ENCODE measurements at regions not wholly inside any gene's neighbourhood (a gene's known extent, or its start where the extent isn't known, plus 50 kb on each side); places are given as distances from the start of the nearest gene placed in this dataset.
"Not testable (repeated sequence)": the region's sequence is repeated elsewhere in the genome, so short reads cannot be mapped to it uniquely, and the experiment has no call there.

DNA sequence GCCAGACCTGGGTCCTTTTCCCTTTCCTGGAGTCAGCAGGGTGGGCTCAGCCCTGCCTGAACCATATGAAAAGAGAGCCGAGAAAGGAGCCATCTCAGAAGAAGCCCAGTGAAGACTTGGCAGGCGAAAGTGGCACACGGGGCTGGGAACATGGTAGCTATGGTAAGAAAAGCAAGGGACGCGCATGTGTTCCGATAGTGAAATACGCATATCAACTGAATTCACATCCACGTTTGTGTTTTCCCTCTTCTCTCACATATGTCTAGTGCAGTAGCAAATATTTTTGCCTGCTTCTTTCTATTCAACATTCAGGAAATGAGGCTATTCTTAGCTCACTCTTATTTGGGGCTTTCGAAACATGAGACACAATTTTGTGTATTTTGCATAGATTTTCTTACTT, 54.1 kb upstream of the PEG3 start:
- Mint-ChIP-seq H3K9me3 (peaks cover 14 to 52% (median 27%) of the 10 kb centered on the region in 6 donors), H3K4me3 (no peak overlapping the region), H3K36me3 (peaks cover 3 to 12% (median 8%) of the 10 kb centered on the region in 3 donors), H3K27me3 (ENCODE audit: low read depth in 3 of 3) (peaks cover 2 to 5% (median 4%) of the 10 kb centered on the region in 3 donors), H3K4me1 (no peaks in the 10 kb centered on the region), H3K27ac (no peak overlapping the region)
- no peak for DNase-seq

DNA sequence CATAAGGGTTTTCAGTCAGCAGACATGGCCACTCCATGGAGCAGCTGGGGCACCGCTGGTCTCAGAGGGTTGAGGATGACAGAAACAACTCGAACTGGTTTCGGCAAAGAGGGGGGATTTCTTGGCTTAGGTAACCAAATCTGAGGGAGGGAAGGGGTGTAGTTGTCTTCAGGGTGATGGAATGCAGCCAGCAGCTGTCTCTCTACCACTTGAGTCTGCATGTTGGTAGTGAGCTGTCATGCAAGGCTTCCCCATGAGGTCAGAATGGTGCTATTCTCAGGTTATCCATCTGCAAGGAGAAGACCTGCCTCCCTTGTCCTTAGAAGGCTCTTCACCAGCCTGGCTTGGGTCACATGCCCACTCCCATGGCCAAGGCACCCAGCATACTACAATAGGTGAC, 55.6 kb upstream of the PEG3 start:
- H3K36me3 Mint-ChIP-seq = peaks cover 0 to 7% (median 4%) of the 10 kb centered on the region in 3 donors
- H3K9me3 Mint-ChIP-seq = peaks cover 13 to 56% (median 23%) of the 10 kb centered on the region in 6 donors
- H3K27ac Mint-ChIP-seq = no peak overlapping the region
- DNase-seq = no peak
- peaks cover 2 to 5% (median 2%) of the 10 kb centered on the region in 3 donors for H3K27me3 Mint-ChIP-seq (ENCODE audit: low read depth in 3 of 3)
- no peak overlapping the region for H3K4me3 Mint-ChIP-seq
- no peaks in the 10 kb centered on the region for H3K4me1 Mint-ChIP-seq

DNA sequence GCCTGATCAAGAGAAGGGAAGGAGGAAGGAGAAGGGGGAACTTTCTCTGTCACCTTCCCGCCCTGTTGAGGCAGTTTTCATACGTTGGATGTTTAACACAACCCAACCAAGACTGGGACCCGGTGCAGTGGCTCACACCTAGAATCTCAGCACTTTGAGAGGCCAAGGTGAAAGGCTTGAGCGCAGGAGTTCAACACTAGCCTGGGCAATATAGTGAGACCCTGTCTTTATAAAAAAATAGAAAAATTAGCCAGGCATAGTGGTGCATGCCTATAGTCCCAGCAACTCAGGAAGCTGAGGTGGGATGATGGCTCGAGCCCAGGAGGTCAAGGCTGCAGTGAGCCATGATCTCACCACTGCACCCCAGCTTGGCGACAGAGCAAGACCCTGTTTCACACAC, 59.4 kb upstream of the PEG3 start:
- H3K9me3 Mint-ChIP-seq = peaks cover 13 to 57% (median 23%) of the 10 kb centered on the region in 6 donors

DNA sequence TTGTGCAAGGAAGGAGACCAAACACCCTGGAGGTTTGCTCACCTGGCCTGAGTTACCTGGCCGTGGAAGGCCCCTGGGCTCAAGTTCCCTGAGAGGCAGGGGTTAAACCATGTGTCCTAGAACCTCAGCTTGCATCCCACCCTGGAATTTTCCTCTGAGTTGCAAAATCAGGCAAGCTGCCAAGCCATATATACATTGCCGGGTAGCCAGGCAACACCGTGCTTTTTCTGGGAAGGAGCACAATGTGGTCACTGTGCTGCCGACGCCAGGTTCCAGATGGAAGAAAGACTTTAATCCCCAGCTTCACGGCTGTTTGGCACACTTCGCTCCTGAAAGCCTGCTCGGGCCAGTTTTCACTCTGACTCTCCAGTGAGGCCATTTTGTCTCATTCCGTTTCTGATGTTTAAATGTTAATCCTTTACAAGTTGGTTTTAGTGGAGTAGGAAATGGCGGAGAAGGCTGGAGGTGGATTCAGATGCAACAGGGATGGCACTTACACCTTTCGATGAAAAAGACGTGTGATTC, 60.1 kb upstream of the PEG3 start:
- Mint-ChIP-seq H3K4me3 (no peak overlapping the region), H3K36me3 (peaks cover 0 to 7% (median 4%) of the 10 kb centered on the region in 3 donors), H3K9me3 (peaks cover 13 to 56% (median 23%) of the 10 kb centered on the region in 6 donors), H3K27me3 (ENCODE audit: low read depth in 3 of 3) (peaks cover 0 to 5% (median 2%) of the 10 kb centered on the region in 3 donors), H3K27ac (no peak overlapping the region), H3K4me1 (no peaks in the 10 kb centered on the region)
- DNase-seq = no peak

More for the DNA sequence above, 59.4 kb upstream of the PEG3 start:
- Mint-ChIP-seq H3K4me3 (no peak overlapping the region), H3K27me3 (ENCODE audit: low read depth in 3 of 3) (peaks cover 0 to 5% (median 2%) of the 10 kb centered on the region in 3 donors), H3K27ac (no peak overlapping the region), H3K4me1 (no peaks in the 10 kb centered on the region), H3K36me3 (peaks cover 0 to 7% (median 4%) of the 10 kb centered on the region in 3 donors)
- DNase-seq = no peak

DNA sequence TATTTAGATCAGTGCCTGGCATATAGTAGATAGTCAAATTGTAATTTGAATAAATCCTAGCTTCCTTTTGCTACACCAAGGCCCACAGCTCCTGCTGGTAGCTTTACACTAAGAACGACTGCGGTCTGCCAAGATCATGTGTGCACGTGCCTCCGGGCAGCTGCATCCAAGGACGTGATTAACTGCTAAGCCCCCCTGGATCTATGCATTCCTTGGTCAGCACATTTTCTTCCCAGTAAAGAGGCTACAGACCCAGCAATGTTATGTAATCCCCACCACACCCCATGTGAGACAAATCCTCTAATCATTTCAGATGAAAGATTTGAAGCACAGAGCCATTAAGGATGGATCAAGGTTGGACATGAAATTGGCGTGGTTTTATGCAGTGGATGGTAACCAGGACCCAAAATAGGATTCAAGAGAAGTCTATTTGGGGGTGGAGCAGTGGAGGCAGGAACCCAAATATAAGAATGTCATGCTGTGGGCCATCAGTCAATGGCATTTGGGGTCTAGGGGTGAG, 65.2 kb upstream of the PEG3 start:
- Mint-ChIP-seq H3K27me3 (ENCODE audit: low read depth in 3 of 3) (peaks cover 2 to 4% (median 2%) of the 10 kb centered on the region in 3 donors), H3K9me3 (peaks cover 10 to 54% (median 42%) of the 10 kb centered on the region in 6 donors), H3K27ac (no peak overlapping the region), H3K4me1 (no peaks in the 10 kb centered on the region), H3K4me3 (no peak overlapping the region), H3K36me3 (peaks cover 0 to 4% (median 0%) of the 10 kb centered on the region in 3 donors)
- no peak for DNase-seq

DNA sequence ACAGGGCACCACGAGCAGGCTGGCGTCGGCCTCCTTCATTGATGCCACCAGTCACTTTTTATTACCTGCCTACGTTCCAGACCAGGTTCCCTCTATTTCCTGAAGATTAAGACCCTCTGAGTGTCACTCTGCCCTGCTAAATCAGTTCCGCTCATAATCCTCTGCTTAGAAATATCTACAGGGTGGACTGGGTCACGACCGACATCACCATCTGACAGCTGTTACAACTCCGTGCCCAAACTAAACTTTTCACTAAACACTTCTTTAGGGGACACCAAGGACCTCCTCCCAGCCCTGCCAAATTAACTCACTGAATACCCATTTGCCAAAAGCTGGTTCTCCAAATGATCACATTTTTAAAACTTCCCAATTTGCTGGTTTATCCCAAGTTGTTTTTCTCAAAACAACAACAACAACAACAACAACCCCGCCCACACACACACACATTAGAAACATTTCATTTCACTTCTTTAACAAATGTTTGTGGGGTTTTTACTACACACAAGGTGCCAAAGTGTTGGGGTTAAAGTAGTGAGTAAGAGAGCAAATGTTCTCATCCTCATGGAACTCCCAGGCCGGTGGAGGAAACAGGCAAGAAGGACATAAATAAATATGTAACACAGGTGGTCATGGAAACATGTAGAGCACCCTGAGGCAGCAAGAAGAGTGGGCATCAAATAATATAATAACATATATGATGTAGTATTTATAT, 72.0 kb upstream of the PEG3 start:
- no peak for DNase-seq
- peaks cover 0 to 4% (median 0%) of the 10 kb centered on the region in 3 donors for H3K36me3 Mint-ChIP-seq
- no peaks in the 10 kb centered on the region for H3K4me1 Mint-ChIP-seq
- H3K27me3 Mint-ChIP-seq (ENCODE audit: low read depth in 3 of 3) = peaks cover 2 to 3% (median 2%) of the 10 kb centered on the region in 3 donors
- no peak overlapping the region for H3K27ac Mint-ChIP-seq
- peaks cover 12 to 61% (median 41%) of the 10 kb centered on the region in 6 donors for H3K9me3 Mint-ChIP-seq
- no peak overlapping the region for H3K4me3 Mint-ChIP-seq

DNA sequence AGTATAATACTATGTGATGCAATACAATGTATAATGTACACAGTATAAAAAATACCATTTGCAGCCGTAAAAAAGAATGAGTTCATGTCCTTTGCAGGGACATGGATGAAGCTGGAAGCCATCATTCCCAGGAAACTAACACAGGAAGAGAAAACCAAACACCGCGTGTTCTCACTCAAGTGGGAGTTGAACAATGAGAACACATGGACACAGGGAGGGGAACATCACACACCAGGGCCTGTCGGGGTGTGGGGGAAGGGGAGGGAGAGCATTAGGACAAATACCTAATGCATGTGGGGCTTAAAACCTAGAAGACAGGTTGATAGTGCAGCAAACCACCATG, 72.6 kb upstream of the PEG3 start:
- H3K4me1 Mint-ChIP-seq; H3K27ac Mint-ChIP-seq; DNase-seq; H3K4me3 Mint-ChIP-seq; H3K27me3 Mint-ChIP-seq (ENCODE audit: low read depth in 3 of 3); H3K36me3 Mint-ChIP-seq: not testable (repeated sequence)
- peaks cover 12 to 56% (median 36%) of the 10 kb centered on the region in 6 donors for H3K9me3 Mint-ChIP-seq

DNA sequence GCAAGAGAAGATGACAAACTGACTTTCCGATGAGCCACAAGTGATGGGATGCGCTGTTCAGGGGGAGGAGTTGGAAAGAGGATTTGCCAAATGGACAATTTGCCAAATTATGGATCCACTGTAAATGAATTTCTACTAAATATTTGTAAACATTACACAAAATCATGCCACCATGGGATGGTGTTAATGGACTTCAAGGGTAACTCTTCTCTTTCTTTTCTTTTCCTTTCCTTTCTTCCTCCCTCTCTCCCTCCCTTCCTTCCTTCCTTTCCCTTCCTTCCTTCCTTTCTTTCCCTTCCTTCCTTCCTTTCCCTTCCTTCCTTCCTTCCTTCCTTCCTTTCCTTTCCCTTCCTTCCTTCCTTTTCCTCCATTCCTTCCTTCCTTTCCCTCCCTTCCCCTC, 76.0 kb upstream of the PEG3 start:
- Mint-ChIP-seq H3K4me1 (no peaks in the 10 kb centered on the region), H3K4me3 (no peak overlapping the region), H3K9me3 (peaks cover 15 to 61% (median 37%) of the 10 kb centered on the region in 6 donors), H3K36me3 (peaks cover 0 to 7% (median 0%) of the 10 kb centered on the region in 3 donors), H3K27ac (no peak overlapping the region), H3K27me3 (ENCODE audit: low read depth in 3 of 3) (peaks cover 0 to 3% (median 0%) of the 10 kb centered on the region in 3 donors)
- DNase-seq = no peak

DNA sequence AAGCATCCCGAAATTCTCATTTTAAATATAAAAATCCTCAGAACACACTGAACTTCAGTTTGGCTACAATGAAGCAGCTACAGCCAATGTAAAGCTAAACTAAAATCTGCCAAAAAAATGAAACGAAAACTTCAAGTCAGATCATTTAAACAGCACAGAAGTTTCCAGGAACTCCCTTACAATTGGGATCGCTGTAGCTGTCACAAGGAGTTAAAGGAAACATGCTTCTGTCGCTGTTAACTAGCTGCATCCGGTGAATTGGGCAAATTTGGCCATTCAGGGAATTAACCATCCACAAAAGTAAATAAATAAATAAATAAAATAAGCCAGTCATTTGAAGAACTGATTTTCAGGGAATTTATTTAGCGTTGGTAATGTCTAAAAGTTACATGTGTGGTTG, 77.0 kb upstream of the PEG3 start:
- Mint-ChIP-seq H3K9me3 (peaks cover 15 to 53% (median 31%) of the 10 kb centered on the region in 6 donors), H3K4me1 (no peaks in the 10 kb centered on the region), H3K36me3 (peaks cover 0 to 7% (median 0%) of the 10 kb centered on the region in 3 donors), H3K27ac (no peak overlapping the region), H3K4me3 (no peak overlapping the region), H3K27me3 (ENCODE audit: low read depth in 3 of 3) (peaks cover 0 to 3% (median 0%) of the 10 kb centered on the region in 3 donors)
- no peak for DNase-seq

DNA sequence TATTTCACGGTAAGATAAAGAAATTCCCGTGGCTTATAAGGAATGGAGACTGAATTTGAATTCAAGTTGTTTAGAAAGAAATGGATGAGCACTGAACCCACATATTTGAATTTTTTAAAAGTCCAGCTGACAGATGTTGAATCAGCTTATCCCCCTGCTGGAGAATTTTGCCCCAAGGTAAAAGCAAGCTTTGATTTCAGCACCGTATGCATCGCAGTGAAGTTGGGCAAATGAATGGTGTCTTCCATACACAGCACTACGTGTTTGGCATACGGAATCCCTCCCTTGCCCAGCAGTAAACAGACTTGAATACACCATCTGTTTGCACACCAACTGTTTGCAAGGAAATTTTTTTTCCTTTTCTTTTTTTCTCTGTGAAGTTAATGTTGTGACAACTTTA, 77.5 kb upstream of the PEG3 start:
- H3K27me3 Mint-ChIP-seq (ENCODE audit: low read depth in 3 of 3) = peaks cover 0 to 3% (median 0%) of the 10 kb centered on the region in 3 donors
- no peaks in the 10 kb centered on the region for H3K4me1 Mint-ChIP-seq
- H3K4me3 Mint-ChIP-seq = no peak overlapping the region
- H3K36me3 Mint-ChIP-seq = peaks cover 0 to 7% (median 0%) of the 10 kb centered on the region in 3 donors
- DNase-seq = no peak
- H3K27ac Mint-ChIP-seq = no peak overlapping the region
- peaks cover 14 to 48% (median 27%) of the 10 kb centered on the region in 6 donors for H3K9me3 Mint-ChIP-seq

DNA sequence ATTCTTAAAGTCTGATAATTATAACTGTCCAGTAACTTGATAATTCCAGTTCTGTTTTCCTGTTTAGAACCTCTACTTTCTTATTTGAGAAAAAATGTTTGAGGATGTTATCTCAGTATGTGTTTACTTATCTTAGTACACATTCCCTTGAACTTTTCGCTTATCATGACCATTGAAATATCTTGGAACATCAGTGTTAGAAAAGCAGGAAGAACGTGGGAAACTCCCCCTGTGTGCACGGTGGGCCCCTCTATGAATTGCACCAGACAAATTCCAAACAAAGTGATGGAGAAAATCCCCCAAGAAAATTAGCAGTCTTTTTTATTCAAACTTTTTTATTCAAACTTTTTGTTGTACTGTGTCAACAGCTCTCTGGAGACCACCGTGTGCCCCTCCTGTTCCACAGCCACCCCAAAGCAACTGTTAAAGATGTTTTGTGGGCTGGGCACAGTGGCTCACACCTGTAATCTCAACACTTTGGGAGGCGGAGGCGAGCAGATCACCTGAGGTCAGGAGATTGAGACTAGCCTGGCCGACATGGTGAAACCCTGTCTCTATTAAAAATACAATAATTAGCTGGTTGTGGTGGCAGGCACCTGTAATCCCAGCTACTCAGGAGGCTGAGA, 78.3 kb upstream of the PEG3 start:
- Mint-ChIP-seq H3K27me3 (ENCODE audit: low read depth in 3 of 3) (peaks cover 0 to 3% (median 0%) of the 10 kb centered on the region in 3 donors), H3K9me3 (peaks cover 12 to 53% (median 32%) of the 10 kb centered on the region in 6 donors), H3K4me1 (no peaks in the 10 kb centered on the region), H3K27ac (no peak overlapping the region), H3K36me3 (peaks cover 0 to 7% (median 0%) of the 10 kb centered on the region in 3 donors), H3K4me3 (no peak overlapping the region)
- DNase-seq = no peak

DNA sequence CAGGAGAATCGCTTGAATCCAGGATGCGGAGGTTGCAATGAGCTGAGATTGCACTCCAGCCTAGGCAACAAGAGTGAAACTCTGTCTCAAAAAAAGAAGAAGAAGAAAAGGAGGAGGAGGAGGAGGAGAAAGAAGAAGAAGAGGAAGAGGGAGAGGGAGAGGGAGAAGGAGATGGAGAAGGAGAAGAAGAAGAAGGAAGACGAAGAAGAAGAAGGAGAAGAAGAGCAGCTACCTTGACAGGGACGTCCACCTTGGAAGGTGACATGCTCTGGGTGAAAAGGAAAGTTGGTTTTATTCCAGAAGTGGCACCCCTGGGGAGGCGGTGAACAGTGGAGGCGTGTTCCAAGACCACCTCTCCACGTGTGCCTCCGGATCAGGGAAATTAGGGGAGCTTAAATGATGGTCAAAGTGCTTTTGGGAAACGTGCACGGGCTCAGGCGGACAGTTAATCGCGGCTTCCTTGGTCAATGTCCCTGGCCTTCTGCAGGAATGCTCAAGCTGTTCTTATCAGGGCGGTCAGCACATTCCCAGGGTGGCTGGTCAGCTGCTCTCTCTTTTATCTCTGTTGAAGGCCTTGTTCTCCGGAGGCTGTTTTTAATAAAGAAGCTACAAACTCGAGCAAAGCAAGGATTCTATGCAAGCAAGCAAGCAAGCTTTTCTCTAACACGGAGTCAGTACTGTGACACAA, 78.9 kb upstream of the PEG3 start:
- Mint-ChIP-seq H3K27me3 (ENCODE audit: low read depth in 3 of 3) (peaks cover 0 to 3% (median 0%) of the 10 kb centered on the region in 3 donors), H3K9me3 (peaks cover 12 to 54% (median 33%) of the 10 kb centered on the region in 6 donors), H3K27ac (no peak overlapping the region), H3K4me1 (no peaks in the 10 kb centered on the region), H3K4me3 (no peak overlapping the region), H3K36me3 (peaks cover 0 to 7% (median 0%) of the 10 kb centered on the region in 3 donors)
- no peak for DNase-seq

DNA sequence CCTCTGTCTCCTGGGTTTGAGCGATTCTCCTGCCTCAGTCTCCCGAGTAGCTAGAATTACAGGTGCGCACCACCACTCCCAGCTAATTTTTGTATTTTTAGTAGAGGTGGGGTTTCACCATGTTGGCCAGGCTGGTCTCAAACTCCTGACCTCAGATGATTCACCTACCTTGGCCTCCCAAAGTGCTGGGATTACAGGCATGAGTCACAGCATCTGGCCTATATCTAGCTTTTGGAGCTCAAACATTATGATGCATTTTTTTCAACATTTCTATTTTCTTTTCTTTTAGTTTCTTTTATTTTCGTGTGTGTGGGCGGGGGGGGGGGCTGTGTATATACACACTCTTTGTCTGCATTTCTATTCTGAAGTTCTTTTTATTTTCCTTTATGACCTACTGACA, 85.6 kb upstream of the PEG3 start:
- H3K4me3 Mint-ChIP-seq; H3K36me3 Mint-ChIP-seq; DNase-seq; H3K27ac Mint-ChIP-seq; H3K4me1 Mint-ChIP-seq; H3K27me3 Mint-ChIP-seq (ENCODE audit: low read depth in 3 of 3): not testable (repeated sequence)
- peaks cover 2 to 65% (median 31%) of the 10 kb centered on the region in 6 donors for H3K9me3 Mint-ChIP-seq

All from immature natural killer cell (primary cell).